CD14-positive monocyte (primary cell): ENCODE measurements at regions not wholly inside any gene's neighbourhood (a gene's known extent, or its start where the extent isn't known, plus 50 kb on each side); places are given as distances from the start of the nearest gene placed in this dataset.

Source experiments
- DNase-seq, 3 donors: peaks; one replicate each; pipeline ENCODE4 v3.0.0-alpha.2; 2011 to 2022
- H2AFZ ChIP-seq: 2 replicates; pipeline ENCODE4 v1.6.0; 2012; ENCODE audit warnings: mild to moderate bottlenecking, low read depth, low read length, inconsistent platforms; ENCODE audit not compliant: insufficient read depth, poor library complexity, severe bottlenecking
- H3K27ac ChIP-seq, 2 donors: 1 replicate in 1 of 2; 2 replicates in 1 of 2; pipeline ENCODE4 v1.5.1; 2012 to 2013; ENCODE audit warnings: low read length in 2 of 2, control low read depth in 1 of 2, inconsistent platforms in 1 of 2, low read depth in 1 of 2, mild to moderate bottlenecking in 1 of 2
- H3K27me3 ChIP-seq, 2 donors: one replicate each; pipeline versions ENCODE4 v1.6.0 to v1.6.1; 2011 to 2013; ENCODE audit warnings: low read length in 2 of 2; ENCODE audit not compliant: control insufficient read depth in 2 of 2, insufficient read depth in 2 of 2
- H3K36me3 ChIP-seq, 2 donors: replicated peaks in 1 of 2; 1 replicate in 1 of 2; 2 replicates in 1 of 2; pipeline versions ENCODE4 v1.5.1 to v1.6.1; 2012 to 2013; ENCODE audit warnings: low read length in 2 of 2, control low read depth in 1 of 2, inconsistent platforms in 1 of 2, mild to moderate bottlenecking in 1 of 2; ENCODE audit not compliant: insufficient read depth in 2 of 2, control insufficient read depth in 1 of 2
- H3K4me1 ChIP-seq, 2 donors: 1 replicate in 1 of 2; 2 replicates in 1 of 2; pipeline versions ENCODE4 v1.5.1 to v1.6.1; 2012 to 2013; ENCODE audit warnings: low read length in 2 of 2, control low read depth in 1 of 2, inconsistent platforms in 1 of 2, mild to moderate bottlenecking in 1 of 2, moderate library complexity in 1 of 2; ENCODE audit not compliant: insufficient read depth in 2 of 2, control insufficient read depth in 1 of 2
- H3K4me2 ChIP-seq: replicated peaks from 2 replicates; pipeline ENCODE3; 2012; ENCODE audit warnings: low read length, moderate library complexity, mild to moderate bottlenecking; ENCODE audit not compliant: poor library complexity, severe bottlenecking; ENCODE audit errors: extremely low read depth
- H3K4me3 ChIP-seq, 3 experiments: fragments of 200-600 bp in 1 of 3; sonication (generic) in 1 of 3; replicated peaks in 1 of 3; 1 replicate in 2 of 3; 2 replicates in 1 of 3; pipeline ENCODE4 v1.5.1; 2011 to 2013; ENCODE audit warnings: low read length in 3 of 3, mild to moderate bottlenecking in 3 of 3, control low read depth in 2 of 3, low read depth in 2 of 3, inconsistent platforms in 1 of 3, moderate library complexity in 1 of 3
- H3K79me2 ChIP-seq: 2 replicates; pipeline ENCODE4 v1.6.0; 2012; ENCODE audit warnings: mild to moderate bottlenecking, control low read depth, inconsistent platforms, low read length, moderate library complexity; ENCODE audit not compliant: insufficient read depth
- H3K9ac ChIP-seq: 2 replicates; pipeline ENCODE4 v1.6.0; 2017; ENCODE audit warnings: low read length, mild to moderate bottlenecking; ENCODE audit not compliant: insufficient read depth, poor library complexity, severe bottlenecking
- H3K9me3 ChIP-seq, 2 donors: replicated peaks in 1 of 2; 1 replicate in 1 of 2; 2 replicates in 1 of 2; pipeline versions ENCODE4 v1.5.1 to v1.6.1; 2012 to 2013; ENCODE audit warnings: low read length in 2 of 2, control low read depth in 1 of 2; ENCODE audit not compliant: control insufficient read depth in 1 of 2, insufficient read depth in 1 of 2
- H4K20me1 ChIP-seq: 2 replicates; pipeline ENCODE4 v1.6.0; 2012; ENCODE audit warnings: mild to moderate bottlenecking, low read length, control low read depth, moderate library complexity; ENCODE audit not compliant: insufficient read depth
- H3K27ac Mint-ChIP-seq, 7 donors: one replicate each; pipeline ENCODE4 v1.8.0; 2020; ENCODE audit warnings: mild to moderate bottlenecking in 7 of 7, mixed read lengths in 7 of 7, moderate library complexity in 6 of 7, inconsistent platforms in 2 of 7
- H3K27me3 Mint-ChIP-seq, 3 donors: one replicate each; pipeline ENCODE4 v1.8.0; 2021 to 2022; ENCODE audit warnings: low read depth in 3 of 3, mild to moderate bottlenecking in 3 of 3, mixed read lengths in 3 of 3, moderate library complexity in 3 of 3, inconsistent platforms in 1 of 3
- H3K36me3 Mint-ChIP-seq, 2 donors: one replicate each; pipeline ENCODE4 v1.8.0; 2020; ENCODE audit warnings: mixed read lengths in 2 of 2, inconsistent platforms in 1 of 2, mild to moderate bottlenecking in 1 of 2
- H3K4me1 Mint-ChIP-seq: one replicate; pipeline ENCODE4 v1.8.0; 2020; ENCODE audit warnings: mild to moderate bottlenecking, mixed read lengths
- H3K4me3 Mint-ChIP-seq, 2 donors: one replicate each; pipeline ENCODE4 v1.8.0; 2020; ENCODE audit warnings: mild to moderate bottlenecking in 2 of 2, mixed read lengths in 2 of 2, moderate library complexity in 1 of 2
- H3K9me3 Mint-ChIP-seq, 7 donors: one replicate each; pipeline ENCODE4 v1.8.0; 2020 to 2022; ENCODE audit warnings: mixed read lengths in 7 of 7, mild to moderate bottlenecking in 6 of 7, moderate library complexity in 6 of 7, inconsistent platforms in 2 of 7
- CTCF ChIP-seq: fragments of 200-600 bp; IDR thresholded peaks from one replicate; pipeline ENCODE4 v1.8.0; 2022; ENCODE audit warnings: antibody characterized with exemption, mild to moderate bottlenecking
- intact Hi-C, 2 donors: fragments of 100-400 bp; cut with micrococcal nuclease; formaldehyde crosslinking; loops; one replicate each; pipeline versions ENCODE4 v1.15.0 to v1.15.1; 2023

GRCh38 chr12:33551006-33551405, 111.4 kb upstream of the SYT10 start:
- peaks cover 6 to 8% of the 10 kb centered on the region in 2 donors for H3K9me3 ChIP-seq
- H3K27me3 ChIP-seq: no peaks in the 10 kb centered on the region
- Mint-ChIP-seq H3K9me3 (peaks cover 0 to 26% (median 11%) of the 10 kb centered on the region in 7 donors), H3K27ac (no peak overlapping the region), H3K4me1 (no peaks in the 10 kb centered on the region), H3K27me3 (peaks cover 0 to 3% (median 0%) of the 10 kb centered on the region in 3 donors), H3K36me3 (no peaks in the 10 kb centered on the region), H3K4me3 (no peak overlapping the region)
- no peaks in the 10 kb centered on the region for H3K36me3 ChIP-seq
- H3K4me3 ChIP-seq: no peak overlapping the region
- H3K79me2 ChIP-seq: no peaks in the 10 kb centered on the region
- intact Hi-C loops: no loop called here
- H3K27ac ChIP-seq: no peak overlapping the region
- H4K20me1 ChIP-seq: no peaks in the 10 kb centered on the region
- no peak overlapping the region for H3K4me2 ChIP-seq
- H2AFZ ChIP-seq: no peak overlapping the region
- no peak overlapping the region for H3K9ac ChIP-seq
- TF ChIP-seq CTCF: no peak
- no peaks in the 10 kb centered on the region for H3K4me1 ChIP-seq
- DNase-seq: no peak

- TF ChIP-seq CTCF: no peak
- Histone ChIP-seq H3K27ac (no peak overlapping the region), H3K4me3 (no peak overlapping the region), H4K20me1 (no peaks in the 10 kb centered on the region), H3K4me1 (no peaks in the 10 kb centered on the region), H3K79me2 (no peaks in the 10 kb centered on the region), H3K9me3 (peaks cover 4 to 8% of the 10 kb centered on the region in 2 donors), H2AFZ (no peak overlapping the region), H3K36me3 (no peaks in the 10 kb centered on the region), H3K4me2 (no peak overlapping the region), H3K27me3 (no peaks in the 10 kb centered on the region), H3K9ac (no peak overlapping the region)
- peaks cover 2 to 19% (median 8%) of the 10 kb centered on the region in 7 donors for H3K9me3 Mint-ChIP-seq
- intact Hi-C loops: no loop called here
- no peak overlapping the region for H3K27ac Mint-ChIP-seq
- no peak for DNase-seq
- no peaks in the 10 kb centered on the region for H3K36me3 Mint-ChIP-seq
- no peaks in the 10 kb centered on the region for H3K4me1 Mint-ChIP-seq
- H3K27me3 Mint-ChIP-seq: peaks cover 0 to 2% (median 0%) of the 10 kb centered on the region in 3 donors
- no peak overlapping the region for H3K4me3 Mint-ChIP-seq
Measured at GRCh38 chr12:33555128-33555527, 115.5 kb upstream of the SYT10 start.
